Transverse colon (tissue), 4 donors: ENCODE measurements at regions not wholly inside any gene's neighbourhood (a gene's known extent, or its start where the extent isn't known, plus 50 kb on each side); places are given as distances from the start of the nearest gene placed in this dataset.

Source experiments
- DNase-seq: peaks from one replicate; pipeline ENCODE4 v3.0.0-alpha.2; 2019
- H3K27ac ChIP-seq, 4 donors: fragments of 200-600 bp; sonication (generic); 2 replicates each; pipeline ENCODE4 v1.5.1; 2016 to 2018; ENCODE audit warnings: inconsistent platforms in 4 of 4
- H3K27me3 ChIP-seq: fragments of 200-600 bp; sonication (generic); 2 replicates; pipeline ENCODE4 v1.5.1; 2017; ENCODE audit warnings: inconsistent platforms
- H3K36me3 ChIP-seq, 4 donors: fragments of 200-600 bp; sonication (generic); 2 replicates each; pipeline ENCODE4 v1.5.1; 2017 to 2019; ENCODE audit warnings: inconsistent platforms in 4 of 4
- H3K4me1 ChIP-seq, 4 donors: fragments of 200-600 bp; sonication (generic); 2 replicates each; pipeline ENCODE4 v1.5.1; 2017 to 2020; ENCODE audit warnings: inconsistent platforms in 4 of 4
- H3K4me3 ChIP-seq, 4 donors: fragments of 200-600 bp; sonication (generic); 1 replicate in 1 of 4; 2 replicates in 3 of 4; pipeline versions ENCODE4 v1.5.1 to v1.6.1; 2017 to 2019; ENCODE audit warnings: inconsistent platforms in 4 of 4
- H3K9me3 ChIP-seq, 2 donors: fragments of 200-600 bp; sonication (generic); 2 replicates each; pipeline ENCODE4 v1.5.1; 2017 to 2019; ENCODE audit warnings: inconsistent platforms in 2 of 2
- EP300 ChIP-seq: sonication (generic); formaldehyde crosslinking; IDR thresholded peaks from one replicate; pipeline ENCODE4 v1.6.1; 2017; ENCODE audit warnings: antibody characterized with exemption, low read depth
- POLR2A ChIP-seq: fragments of 450-650 bp; IDR thresholded peaks from one replicate; pipeline ENCODE4 v1.6.1; 2016; ENCODE audit warnings: antibody characterized with exemption, mild to moderate bottlenecking, moderate library complexity
- POLR2AphosphoS5 ChIP-seq, 3 donors: sonication (generic); formaldehyde crosslinking; IDR thresholded peaks; one replicate each; pipeline ENCODE4 v1.6.1; 2016; ENCODE audit warnings: antibody characterized with exemption in 3 of 3
- WGBS, 2 donors: methylation state at CpG; one replicate each; pipeline ENCODE4 v1.1.5; 2018; ENCODE audit warnings: low coverage in 1 of 2; 5-methylcytosine and 5-hydroxymethylcytosine counted together
- in situ Hi-C, 4 donors: fragments of 200-750 bp; cut with MboI; loops; one replicate each; pipeline versions ENCODE4 v1.15.0 to v1.15.1; 2017; ENCODE audit warnings: low sequenced_read_pairs in 3 of 4, low pct_ligation_motif_present in 1 of 4, low pct_unique_long_range_greater_than_20kb in 1 of 4
- intact Hi-C: fragments of 100-400 bp; cut with DNase I; formaldehyde crosslinking; loops from one replicate; pipeline ENCODE4 v1.15.1; 2023; ENCODE audit warnings: low total_unique reads
- TF ChIP-seq, protein P1 (sequence below), 5 experiments: fragments of 200-600 bp in 3 of 5; fragments of 450-650 bp in 2 of 5; sonication (generic) in 3 of 5; IDR thresholded peaks; 1 replicate in 2 of 5; 2 replicates in 3 of 5; pipeline ENCODE4 v1.5.1; 2016 to 2017; ENCODE audit warnings: antibody characterized with exemption in 5 of 5, inconsistent platforms in 3 of 5, mild to moderate bottlenecking in 2 of 5, moderate library complexity in 1 of 5

GRCh38 chr9:135335691-135336181, 143.8 kb upstream of the PPP1R26 start:
- no peak overlapping the region for H3K27ac ChIP-seq
- H3K4me3 ChIP-seq: no peak overlapping the region
- no peaks in the 10 kb centered on the region for H3K36me3 ChIP-seq
- 92% methylated on average over 14 of the region's 14 CpGs; no CpG with 5 or more reads in 1 of the 2 donors for WGBS, 2 donors
- no peaks in the 10 kb centered on the region for H3K4me1 ChIP-seq
- no peak for DNase-seq
- no peaks in the 10 kb centered on the region for H3K9me3 ChIP-seq
- in situ Hi-C loops (loop anchor here in 1 of 4 donors (25.0 kb wide), 1 partner anchor 248 kb away; the partner anchor contains the start of gene OLFM1), intact Hi-C loops (no loop called here)
- peaks cover 6% of the 10 kb centered on the region for H3K27me3 ChIP-seq
- no peak for TF ChIP-seq POLR2A
- TF ChIP-seq EP300: no peak
- TF ChIP-seq POLR2AphosphoS5 (IDR thresholded peaks at IDR 0.05): no peak
- TF ChIP-seq, protein P1, sequence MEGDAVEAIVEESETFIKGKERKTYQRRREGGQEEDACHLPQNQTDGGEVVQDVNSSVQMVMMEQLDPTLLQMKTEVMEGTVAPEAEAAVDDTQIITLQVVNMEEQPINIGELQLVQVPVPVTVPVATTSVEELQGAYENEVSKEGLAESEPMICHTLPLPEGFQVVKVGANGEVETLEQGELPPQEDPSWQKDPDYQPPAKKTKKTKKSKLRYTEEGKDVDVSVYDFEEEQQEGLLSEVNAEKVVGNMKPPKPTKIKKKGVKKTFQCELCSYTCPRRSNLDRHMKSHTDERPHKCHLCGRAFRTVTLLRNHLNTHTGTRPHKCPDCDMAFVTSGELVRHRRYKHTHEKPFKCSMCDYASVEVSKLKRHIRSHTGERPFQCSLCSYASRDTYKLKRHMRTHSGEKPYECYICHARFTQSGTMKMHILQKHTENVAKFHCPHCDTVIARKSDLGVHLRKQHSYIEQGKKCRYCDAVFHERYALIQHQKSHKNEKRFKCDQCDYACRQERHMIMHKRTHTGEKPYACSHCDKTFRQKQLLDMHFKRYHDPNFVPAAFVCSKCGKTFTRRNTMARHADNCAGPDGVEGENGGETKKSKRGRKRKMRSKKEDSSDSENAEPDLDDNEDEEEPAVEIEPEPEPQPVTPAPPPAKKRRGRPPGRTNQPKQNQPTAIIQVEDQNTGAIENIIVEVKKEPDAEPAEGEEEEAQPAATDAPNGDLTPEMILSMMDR (IDR thresholded peaks at IDR 0.05): no peak

GRCh38 chr9:135336722-135337527, 142.7 kb upstream of the PPP1R26 start:
- WGBS, 2 donors: 79% methylated on average over 23 of the region's 23 CpGs; no CpG with 5 or more reads in 1 of the 2 donors

DNA sequence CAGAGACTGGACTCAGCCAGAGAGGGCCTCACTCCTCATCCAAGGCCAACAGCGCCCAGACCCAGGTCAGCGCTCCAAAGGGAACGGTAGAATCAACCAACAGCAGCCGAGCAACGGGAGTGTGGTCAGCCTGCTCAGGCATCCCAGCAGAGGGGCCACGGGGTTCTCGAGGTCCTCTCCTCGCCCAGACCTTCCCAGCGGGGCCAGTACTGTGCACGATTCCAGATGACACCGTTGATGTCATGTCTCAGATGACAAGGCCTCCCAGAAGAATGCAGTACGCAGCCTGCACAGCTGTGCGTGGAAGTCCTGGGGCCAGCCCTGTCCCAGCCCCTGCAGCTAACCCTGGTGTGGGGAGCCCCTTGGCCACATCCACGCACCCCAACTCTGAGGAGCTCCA, 141.0 kb upstream of the PPP1R26 start:
- TF ChIP-seq, protein P1 (IDR thresholded peaks at IDR 0.05): no peak
- TF ChIP-seq POLR2A (no peak), POLR2AphosphoS5 (IDR thresholded peaks at IDR 0.05) (no peak), EP300 (no peak)
- Histone ChIP-seq H3K9me3 (no peaks in the 10 kb centered on the region), H3K27me3 (peaks cover 12% of the 10 kb centered on the region), H3K4me1 (no peaks in the 10 kb centered on the region), H3K4me3 (no peak overlapping the region), H3K36me3 (no peaks in the 10 kb centered on the region), H3K27ac (no peak overlapping the region)
- intact Hi-C loops: no loop called here
- 81% methylated on average over 13 of the region's 14 CpGs; no CpG with 5 or more reads in 1 of the 2 donors for WGBS, 2 donors
- in situ Hi-C loops: loop anchor here in 1 of 4 donors (25.0 kb wide), 1 partner anchor 251 kb away; the partner anchor contains the start of gene OLFM1
- DNase-seq: no peak

More at GRCh38 chr9:135336722-135337527, 142.7 kb upstream of the PPP1R26 start:
- H3K27ac ChIP-seq: no peak overlapping the region
- peaks cover 6% of the 10 kb centered on the region for H3K27me3 ChIP-seq
- in situ Hi-C loops: loop anchor here in 1 of 4 donors (25.0 kb wide), 1 partner anchor 250 kb away; the partner anchor contains the start of gene OLFM1
- H3K36me3 ChIP-seq: no peaks in the 10 kb centered on the region
- no peak for DNase-seq
- no peaks in the 10 kb centered on the region for H3K4me1 ChIP-seq
- H3K4me3 ChIP-seq: no peak overlapping the region
- intact Hi-C loops: no loop called here
- no peaks in the 10 kb centered on the region for H3K9me3 ChIP-seq
- TF ChIP-seq, protein P1 (IDR thresholded peaks at IDR 0.05): no peak
- no peak for TF ChIP-seq POLR2AphosphoS5 (IDR thresholded peaks at IDR 0.05)
- TF ChIP-seq EP300: no peak
- TF ChIP-seq POLR2A: no peak

- Histone ChIP-seq H3K9me3 (no peaks in the 10 kb centered on the region), H3K4me3 (no peak overlapping the region), H3K27ac (no peak overlapping the region), H3K27me3 (peaks cover 12% of the 10 kb centered on the region), H3K36me3 (no peaks in the 10 kb centered on the region), H3K4me1 (no peaks in the 10 kb centered on the region)
- intact Hi-C loops: no loop called here
- in situ Hi-C loops: loop anchor here in 1 of 4 donors (25.0 kb wide), 1 partner anchor 252 kb away; the partner anchor contains the start of gene OLFM1
- TF ChIP-seq, protein P1 (IDR thresholded peaks at IDR 0.05): no peak
- TF ChIP-seq POLR2AphosphoS5 (IDR thresholded peaks at IDR 0.05) (no peak), POLR2A (no peak), EP300 (no peak)
- no peak for DNase-seq
- 70 to 82% methylated on average over 4 to 17 of the region's 17 CpGs for WGBS, 2 donors
Observed at GRCh38 chr9:135339378-135339973, 140.1 kb upstream of the PPP1R26 start.
